HG02623 (cell line): ENCODE measurements at regions not wholly inside any gene's neighbourhood (a gene's known extent, or its start where the extent isn't known, plus 50 kb on each side); places are given as distances from the start of the nearest gene placed in this dataset.

Experiments used
- ATAC-seq: cut with Tn5 transposase; IDR thresholded peaks from one replicate; pipeline ENCODE4 v1.9.1; 2021; ENCODE audit warnings: moderate library complexity; ENCODE audit not compliant: unreplicated experiment

- ATAC-seq, result no peak
These were observed 171.2 kb downstream of the ZNF365 start for GRCh38 chr10:62545160-62546066.

DNA sequence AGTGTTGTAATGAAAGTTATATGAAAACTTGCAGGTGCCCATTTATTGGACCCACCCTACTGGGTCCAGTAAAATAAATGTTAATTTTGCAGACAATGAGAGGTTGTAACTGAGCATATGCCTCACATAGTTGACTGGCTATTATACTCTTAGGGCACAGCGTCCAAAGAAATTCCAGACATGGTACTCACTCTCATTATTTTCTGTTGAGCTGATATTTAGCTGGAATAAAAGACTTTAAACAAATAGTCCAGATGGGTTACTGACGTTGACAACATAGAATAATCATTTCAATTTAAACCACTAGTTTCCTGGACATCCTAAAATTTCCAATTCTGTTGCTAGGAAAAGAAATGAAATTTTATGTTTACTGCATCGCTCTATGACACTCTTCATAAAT lies 174.5 kb downstream of the ZNF365 start:
- ATAC-seq, result no peak

DNA sequence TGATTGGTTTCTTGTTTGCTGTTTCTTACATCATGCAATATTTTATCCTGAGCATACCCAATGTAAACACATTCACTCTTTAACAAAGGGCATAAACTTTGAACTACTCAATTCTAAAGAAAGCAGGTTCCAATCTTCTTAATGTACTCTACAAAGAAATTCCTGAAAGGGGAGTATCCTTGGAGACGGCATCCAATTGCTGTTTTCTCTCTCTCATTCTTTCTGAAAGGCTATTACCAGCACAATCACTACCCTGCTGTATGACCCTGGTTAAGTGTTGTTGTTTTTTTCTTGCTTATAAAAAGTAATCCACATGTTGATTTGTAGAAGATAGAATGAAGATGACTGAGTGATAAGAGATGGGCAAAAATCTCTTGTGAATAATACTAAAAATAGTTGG lies 176.0 kb downstream of the ZNF365 start:
- ATAC-seq, result no peak

DNA sequence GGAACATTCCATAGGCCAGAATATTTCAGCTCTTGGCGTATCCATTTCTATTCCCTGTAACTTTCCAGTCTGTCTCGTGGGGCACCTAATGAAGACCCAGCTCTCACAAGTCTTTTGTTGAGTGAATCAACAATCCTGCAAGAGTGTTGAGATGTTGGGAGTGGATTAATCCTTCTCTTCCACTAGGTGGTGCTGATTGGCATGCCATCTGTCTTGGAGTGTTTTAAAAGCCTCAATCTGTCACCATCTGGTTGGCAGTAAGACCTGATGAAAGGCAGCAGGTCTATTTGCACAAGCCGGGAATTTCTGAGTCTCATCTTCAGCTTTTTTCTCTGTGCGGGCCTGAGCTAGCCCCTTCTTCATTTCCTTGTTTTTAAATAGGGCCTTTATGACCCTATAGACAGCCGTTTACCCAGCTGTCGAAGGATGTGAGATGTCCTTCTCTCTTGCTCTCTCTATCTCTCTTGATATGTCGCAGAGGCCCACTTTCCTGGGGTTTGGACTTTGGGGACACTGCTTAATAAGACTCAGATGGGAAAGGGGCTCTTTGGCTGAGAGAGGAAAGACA lies 180.5 kb downstream of the ZNF365 start:
- peak; percentile 57 for ATAC-seq

DNA sequence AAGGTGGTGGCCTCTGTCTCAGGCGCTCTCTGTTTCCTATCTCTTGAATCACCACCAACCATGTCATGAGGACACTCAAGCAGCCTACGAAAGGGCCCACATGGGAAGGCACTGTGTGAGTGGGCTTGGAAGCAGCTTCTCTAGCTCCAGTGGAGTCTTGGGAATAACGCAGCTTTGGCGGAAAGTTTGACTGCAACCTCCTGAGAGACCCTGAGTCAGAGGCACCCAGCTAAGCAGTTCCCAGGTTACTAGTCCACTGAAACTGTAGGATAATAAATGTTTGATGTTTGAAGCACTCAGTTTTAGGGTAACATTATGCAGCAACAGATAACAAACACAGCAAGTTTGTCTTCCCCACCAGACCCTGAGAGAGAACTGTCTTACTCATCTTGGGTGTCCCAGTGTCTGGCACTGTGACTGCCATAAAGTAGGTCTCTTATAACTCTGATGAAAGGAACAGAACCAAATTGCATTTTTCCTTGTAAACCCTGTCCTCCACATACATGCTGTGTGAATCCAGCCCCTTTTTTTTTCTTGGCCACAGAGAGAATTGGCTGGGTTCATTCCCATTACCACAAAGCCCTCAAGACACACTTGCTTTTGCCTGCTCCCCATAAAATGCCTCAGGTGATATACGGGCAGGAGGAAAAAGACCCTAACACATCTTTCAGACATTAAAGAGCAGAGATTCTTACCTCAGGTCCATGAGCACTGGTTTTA lies 185.5 kb downstream of the ZNF365 start:
- ATAC-seq, result no peak

GRCh38 chr10:62560201-62560819 lies 186.1 kb downstream of the ZNF365 start:
- ATAC-seq, result no peak

- ATAC-seq, result no peak
These were observed 187.0 kb downstream of the ZNF365 start for GRCh38 chr10:62561151-62561550.

DNA sequence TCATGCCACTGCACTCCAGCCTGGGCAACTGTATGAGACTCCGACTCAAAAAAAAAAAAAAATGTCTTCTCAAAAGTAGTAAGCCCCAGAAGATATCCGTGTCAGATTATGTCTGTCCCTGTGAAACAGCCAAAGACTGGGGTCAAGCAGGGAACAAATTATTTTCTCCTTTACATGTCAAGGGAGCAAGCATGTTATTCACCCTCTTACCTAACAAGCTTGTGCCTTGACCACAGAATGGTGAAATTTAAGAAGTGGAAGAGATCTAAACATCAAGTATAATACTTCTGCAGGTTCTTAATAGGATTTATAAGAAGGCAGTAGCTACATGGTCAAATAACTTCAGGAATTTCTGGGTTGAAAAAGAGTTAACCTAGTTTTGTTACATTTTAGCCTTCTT lies 187.9 kb downstream of the ZNF365 start:
- ATAC-seq, result no peak

DNA sequence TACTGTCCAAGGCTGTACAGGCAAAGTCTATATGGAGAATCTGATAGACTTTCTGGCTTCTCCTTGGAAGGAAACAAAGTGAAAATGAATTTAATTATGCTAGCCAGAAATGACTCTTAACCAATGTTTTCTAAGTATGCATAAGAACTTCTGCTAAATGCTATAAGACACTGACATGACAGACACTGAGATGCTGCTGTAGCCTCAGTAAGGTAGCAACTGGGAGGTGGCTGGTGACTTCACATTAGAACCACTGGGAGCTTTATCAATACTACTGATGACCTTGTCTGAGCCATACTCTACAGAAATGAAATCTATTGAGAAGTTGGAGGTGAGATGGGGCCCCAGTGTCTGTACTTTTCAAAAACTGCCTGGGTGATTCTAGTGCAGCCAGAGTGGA lies 188.6 kb downstream of the ZNF365 start:
- ATAC-seq, result no peak

GRCh38 chr10:62573929-62574328 lies 199.8 kb downstream of the ZNF365 start:
- ATAC-seq, result no peak

DNA sequence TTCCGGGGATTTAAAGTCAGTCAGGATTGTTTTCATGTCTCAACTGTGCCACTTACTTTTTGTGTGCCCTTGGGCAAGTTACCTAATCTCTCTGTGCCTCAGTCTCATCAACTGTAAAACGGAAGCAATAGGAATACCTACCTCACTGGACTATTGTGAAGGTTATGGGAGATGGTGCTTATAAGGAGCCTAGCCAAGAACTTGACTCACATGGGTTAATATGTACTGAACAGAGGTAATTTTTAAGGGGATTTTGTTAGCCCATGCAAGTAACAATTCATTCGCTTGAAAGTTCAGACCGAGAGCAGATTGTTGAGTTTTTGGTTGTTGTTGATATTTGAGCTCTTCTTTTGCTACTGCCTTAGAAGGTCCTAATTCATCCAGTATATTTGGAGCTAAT lies 202.9 kb downstream of the ZNF365 start:
- no peak for ATAC-seq

GRCh38 chr10:62577666-62578291 lies 203.6 kb downstream of the ZNF365 start:
- ATAC-seq, result no peak

DNA sequence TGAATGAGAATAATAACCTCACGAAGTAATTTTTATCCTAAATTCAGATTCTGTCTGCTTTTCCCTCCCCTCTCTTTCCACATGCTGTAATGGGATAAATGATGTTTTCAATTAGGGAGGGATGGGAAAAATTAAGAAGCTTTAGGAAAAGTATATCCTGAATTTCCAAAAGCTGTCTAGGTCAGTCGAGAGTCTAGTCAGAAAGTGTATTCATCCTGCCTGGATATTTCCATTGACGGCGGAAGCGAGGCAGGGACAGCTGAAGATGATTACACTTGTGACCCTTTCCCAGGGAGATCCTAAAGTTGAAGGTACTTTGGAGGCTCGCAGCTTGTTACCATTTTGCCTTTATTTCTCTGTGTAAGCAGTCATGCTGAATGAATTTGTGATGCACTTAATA lies 204.1 kb downstream of the ZNF365 start:
- no peak for ATAC-seq

- ATAC-seq, result no peak
These were observed 204.7 kb downstream of the ZNF365 start for GRCh38 chr10:62578916-62579315.

GRCh38 chr10:62580396-62580795 lies 206.2 kb downstream of the ZNF365 start:
- ATAC-seq, result no peak

- no peak for ATAC-seq
These were observed 207.2 kb downstream of the ZNF365 start for GRCh38 chr10:62581351-62581750.

GRCh38 chr10:62582101-62582705 lies 208.0 kb downstream of the ZNF365 start:
- no peak for ATAC-seq

- ATAC-seq, result no peak
These were observed 208.6 kb downstream of the ZNF365 start for GRCh38 chr10:62582804-62583208.

- no peak for ATAC-seq
These were observed 209.9 kb downstream of the ZNF365 start for GRCh38 chr10:62583876-62584615.

DNA sequence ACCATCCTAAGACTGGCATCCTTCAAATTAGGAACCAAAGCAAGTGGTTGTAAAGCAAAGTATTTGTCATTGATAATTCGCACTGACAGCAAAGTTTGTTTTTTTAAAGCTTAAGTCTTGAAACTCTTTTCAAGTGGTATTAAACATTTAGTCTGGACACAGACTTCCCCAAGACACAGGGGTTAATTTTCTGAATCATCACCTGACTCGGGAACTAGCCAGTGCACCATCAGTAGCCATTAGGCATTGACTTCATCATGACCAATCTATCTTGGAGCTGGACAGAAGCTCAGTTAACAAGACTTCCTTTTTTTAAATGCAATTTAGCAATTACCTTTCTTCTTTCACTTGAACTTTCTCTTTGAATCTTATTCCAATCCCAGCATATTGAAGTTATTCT lies 210.6 kb downstream of the ZNF365 start:
- ATAC-seq, result no peak
